GM12891 (cell line): ENCODE measurements at regions not wholly inside any gene's neighbourhood (a gene's known extent, or its start where the extent isn't known, plus 50 kb on each side); places are given as distances from the start of the nearest gene placed in this dataset.

Source experiments
- POLR2A ChIP-seq: IDR thresholded peaks from 2 replicates; pipeline ENCODE4 v1.6.1; 2011; ENCODE audit warnings: low read depth, low read length, control low read depth
- POLR2AphosphoS5 ChIP-seq: IDR thresholded peaks from 2 replicates; pipeline ENCODE4 v1.6.1; 2011; ENCODE audit warnings: low read depth, low read length, control low read depth
- TAF1 ChIP-seq: IDR thresholded peaks from 2 replicates; pipeline ENCODE4 v1.6.1; 2011; ENCODE audit warnings: low read depth, low read length, control low read depth

- TF ChIP-seq POLR2A (no peak), POLR2AphosphoS5 (no peak), TAF1 (no peak)
Measured at GRCh38 chr4:187383181-187383580, 612.4 kb upstream of the ZFP42 start.
